ENCODE measurements at regions not wholly inside any gene's neighbourhood (a gene's known extent, or its start where the extent isn't known, plus 50 kb on each side); places are given as distances from the start of the nearest gene placed in this dataset.
A peak's percentile ranks its signal among the peaks of the same experiment; 100 is the strongest.
"Not testable (repeated sequence)": the region's sequence is repeated elsewhere in the genome, so short reads cannot be mapped to it uniquely, and the experiment has no call there.

GRCh38 chr2:126085011-126085795 lies 570.8 kb upstream of the GYPC start:
- DNase-seq (ENCODE audit: insufficient read length, low spot score) (no peak), FAIRE-seq (no peak)
- no peak for TF ChIP-seq POU2F2 (IDR thresholded peaks at IDR 0.05; ENCODE audit: low read depth, low read length)

GRCh38 chr2:126100962-126101361 lies 555.0 kb upstream of the GYPC start:
- DNase-seq (ENCODE audit: insufficient read length, low spot score) (no peak), FAIRE-seq (no peak)
- TF ChIP-seq SPI1 (IDR thresholded peaks at IDR 0.05; ENCODE audit: low read depth, low read length): no peak
- no peak for TF ChIP-seq POLR2A (IDR thresholded peaks at IDR 0.05; ENCODE audit: low read depth, low read length)
- TF ChIP-seq POLR2AphosphoS5 (IDR thresholded peaks at IDR 0.05; ENCODE audit: low read depth, low read length): no peak
- no peak for TF ChIP-seq POU2F2 (IDR thresholded peaks at IDR 0.05; ENCODE audit: low read depth, low read length)
- no peak for TF ChIP-seq PAX5 (IDR thresholded peaks at IDR 0.05; ENCODE audit: insufficient read depth, low read length, severe bottlenecking)
- no peak for TF ChIP-seq TAF1 (IDR thresholded peaks at IDR 0.05; ENCODE audit: low read depth, low read length)

GRCh38 chr2:126106006-126106405 lies 550.0 kb upstream of the GYPC start:
- TF ChIP-seq PAX5 (IDR thresholded peaks at IDR 0.05; ENCODE audit: insufficient read depth, low read length, severe bottlenecking): no peak
- no peak for TF ChIP-seq TAF1 (IDR thresholded peaks at IDR 0.05; ENCODE audit: low read depth, low read length)
- no peak for TF ChIP-seq SPI1 (IDR thresholded peaks at IDR 0.05; ENCODE audit: low read depth, low read length)
- TF ChIP-seq POLR2AphosphoS5 (IDR thresholded peaks at IDR 0.05; ENCODE audit: low read depth, low read length): no peak
- no peak for TF ChIP-seq POLR2A (IDR thresholded peaks at IDR 0.05; ENCODE audit: low read depth, low read length)
- TF ChIP-seq POU2F2 (IDR thresholded peaks at IDR 0.05; ENCODE audit: low read depth, low read length): no peak
- peak; percentile 33 for FAIRE-seq
- DNase-seq (ENCODE audit: insufficient read length, low spot score): no peak

- TF ChIP-seq POU2F2 (IDR thresholded peaks at IDR 0.05; ENCODE audit: low read depth, low read length) (no peak), TAF1 (IDR thresholded peaks at IDR 0.05; ENCODE audit: low read depth, low read length) (no peak), PAX5 (IDR thresholded peaks at IDR 0.05; ENCODE audit: insufficient read depth, low read length, severe bottlenecking) (no peak), POLR2A (IDR thresholded peaks at IDR 0.05; ENCODE audit: low read depth, low read length) (no peak), SPI1 (IDR thresholded peaks at IDR 0.05; ENCODE audit: low read depth, low read length) (no peak), POLR2AphosphoS5 (IDR thresholded peaks at IDR 0.05; ENCODE audit: low read depth, low read length) (no peak)
- no peak for DNase-seq (ENCODE audit: insufficient read length, low spot score)
- FAIRE-seq: no peak
These were observed 548.1 kb upstream of the GYPC start for GRCh38 chr2:126107883-126108282.

GRCh38 chr2:126115975-126116374 lies 540.0 kb upstream of the GYPC start:
- no peak for DNase-seq (ENCODE audit: insufficient read length, low spot score)
- no peak for FAIRE-seq
- TF ChIP-seq TAF1 (IDR thresholded peaks at IDR 0.05; ENCODE audit: low read depth, low read length): no peak
- TF ChIP-seq PAX5 (IDR thresholded peaks at IDR 0.05; ENCODE audit: insufficient read depth, low read length, severe bottlenecking): no peak
- no peak for TF ChIP-seq SPI1 (IDR thresholded peaks at IDR 0.05; ENCODE audit: low read depth, low read length)
- no peak for TF ChIP-seq POLR2A (IDR thresholded peaks at IDR 0.05; ENCODE audit: low read depth, low read length)
- no peak for TF ChIP-seq POLR2AphosphoS5 (IDR thresholded peaks at IDR 0.05; ENCODE audit: low read depth, low read length)
- no peak for TF ChIP-seq POU2F2 (IDR thresholded peaks at IDR 0.05; ENCODE audit: low read depth, low read length)

GRCh38 chr2:126117886-126118285 lies 538.1 kb upstream of the GYPC start:
- TF ChIP-seq POLR2AphosphoS5 (IDR thresholded peaks at IDR 0.05; ENCODE audit: low read depth, low read length) (no peak), POU2F2 (IDR thresholded peaks at IDR 0.05; ENCODE audit: low read depth, low read length) (no peak)
- FAIRE-seq: no peak

GRCh38 chr2:126145752-126146151 lies 510.2 kb upstream of the GYPC start:
- no peak for TF ChIP-seq POLR2A (IDR thresholded peaks at IDR 0.05; ENCODE audit: low read depth, low read length)
- TF ChIP-seq POU2F2 (IDR thresholded peaks at IDR 0.05; ENCODE audit: low read depth, low read length): no peak
- TF ChIP-seq PAX5 (IDR thresholded peaks at IDR 0.05; ENCODE audit: insufficient read depth, low read length, severe bottlenecking): no peak
- no peak for TF ChIP-seq SPI1 (IDR thresholded peaks at IDR 0.05; ENCODE audit: low read depth, low read length)
- TF ChIP-seq POLR2AphosphoS5 (IDR thresholded peaks at IDR 0.05; ENCODE audit: low read depth, low read length): no peak
- TF ChIP-seq TAF1 (IDR thresholded peaks at IDR 0.05; ENCODE audit: low read depth, low read length): no peak
- no peak for FAIRE-seq
- DNase-seq (ENCODE audit: insufficient read length, low spot score): no peak

More at GRCh38 chr2:126117886-126118285, 538.1 kb upstream of the GYPC start:
- DNase-seq (ENCODE audit: insufficient read length, low spot score): no peak

GRCh38 chr2:126154256-126154785 lies 501.6 kb upstream of the GYPC start:
- TF ChIP-seq POLR2A (IDR thresholded peaks at IDR 0.05; ENCODE audit: low read depth, low read length) (no peak), SPI1 (IDR thresholded peaks at IDR 0.05; ENCODE audit: low read depth, low read length) (no peak), POLR2AphosphoS5 (IDR thresholded peaks at IDR 0.05; ENCODE audit: low read depth, low read length) (no peak), PAX5 (IDR thresholded peaks at IDR 0.05; ENCODE audit: insufficient read depth, low read length, severe bottlenecking) (no peak), TAF1 (IDR thresholded peaks at IDR 0.05; ENCODE audit: low read depth, low read length) (no peak), POU2F2 (IDR thresholded peaks at IDR 0.05; ENCODE audit: low read depth, low read length) (no peak)
- no peak for FAIRE-seq

GRCh38 chr2:126160950-126161349 lies 495.0 kb upstream of the GYPC start:
- FAIRE-seq; DNase-seq (ENCODE audit: insufficient read length, low spot score): not testable (repeated sequence)

More at GRCh38 chr2:126154256-126154785, 501.6 kb upstream of the GYPC start:
- no peak for DNase-seq (ENCODE audit: insufficient read length, low spot score)

- TF ChIP-seq POLR2A (IDR thresholded peaks at IDR 0.05; ENCODE audit: low read depth, low read length): no peak
- no peak for TF ChIP-seq TAF1 (IDR thresholded peaks at IDR 0.05; ENCODE audit: low read depth, low read length)
- no peak for TF ChIP-seq POLR2AphosphoS5 (IDR thresholded peaks at IDR 0.05; ENCODE audit: low read depth, low read length)
- no peak for TF ChIP-seq SPI1 (IDR thresholded peaks at IDR 0.05; ENCODE audit: low read depth, low read length)
- TF ChIP-seq PAX5 (IDR thresholded peaks at IDR 0.05; ENCODE audit: insufficient read depth, low read length, severe bottlenecking): no peak
- TF ChIP-seq POU2F2 (IDR thresholded peaks at IDR 0.05; ENCODE audit: low read depth, low read length): no peak
- DNase-seq (ENCODE audit: insufficient read length, low spot score) (no peak), FAIRE-seq (no peak)
These were observed 483.2 kb upstream of the GYPC start for GRCh38 chr2:126172631-126173184.
